Lung (tissue), 11 donors: ENCODE measurements at regions not wholly inside any gene's neighbourhood (a gene's known extent, or its start where the extent isn't known, plus 50 kb on each side); places are given as distances from the start of the nearest gene placed in this dataset.

Source experiments
- ATAC-seq: fragments of 200-7000 bp; cut with Tn5 transposase; one replicate; pipeline ENCODE4 v1.9.1; 2020; ENCODE audit warnings: moderate number of reproducible peaks; ENCODE audit not compliant: insufficient read depth, low FRiP score
- DNase-seq, 3 donors: peaks; one replicate each; pipeline ENCODE4 v3.0.0-alpha.2; 2013 to 2017
- H3K27ac ChIP-seq, 2 donors: one replicate each; pipeline ENCODE4 v1.5.1; 2013; ENCODE audit warnings: mild to moderate bottlenecking in 2 of 2, moderate library complexity in 2 of 2, control low read depth in 1 of 2, inconsistent platforms in 1 of 2, low read depth in 1 of 2, low read length in 1 of 2
- H3K27me3 ChIP-seq, 3 donors: one replicate each; pipeline ENCODE4 v1.5.1; 2013; ENCODE audit warnings: low read length in 2 of 3; ENCODE audit not compliant: control insufficient read depth in 3 of 3, insufficient read depth in 3 of 3
- H3K36me3 ChIP-seq, 4 donors: one replicate each; pipeline ENCODE4 v1.5.1; 2013; ENCODE audit warnings: low read length in 4 of 4, mild to moderate bottlenecking in 1 of 4, moderate library complexity in 1 of 4; ENCODE audit not compliant: control insufficient read depth in 4 of 4, insufficient read depth in 4 of 4
- H3K4me1 ChIP-seq, 5 donors: one replicate each; pipeline ENCODE4 v1.5.1; 2013; ENCODE audit warnings: low read length in 5 of 5, mild to moderate bottlenecking in 2 of 5, moderate library complexity in 1 of 5; ENCODE audit not compliant: control insufficient read depth in 5 of 5, insufficient read depth in 5 of 5
- H3K4me3 ChIP-seq: one replicate; pipeline ENCODE4 v1.5.1; 2013; ENCODE audit warnings: mild to moderate bottlenecking, control low read depth, moderate library complexity
- H3K9ac ChIP-seq, 2 donors: one replicate each; pipeline ENCODE4 v1.5.1; 2013; ENCODE audit warnings: low read length in 2 of 2, control low read depth in 1 of 2; ENCODE audit not compliant: insufficient read depth in 1 of 2
- H3K9me3 ChIP-seq, 4 donors: one replicate each; pipeline ENCODE4 v1.5.1; 2013; ENCODE audit warnings: low read length in 3 of 4, mild to moderate bottlenecking in 1 of 4, moderate library complexity in 1 of 4; ENCODE audit not compliant: control insufficient read depth in 4 of 4, insufficient read depth in 3 of 4
- CTCF ChIP-seq: IDR thresholded peaks from 2 replicates; pipeline ENCODE4 v1.5.1; 2012; ENCODE audit warnings: mild to moderate bottlenecking; ENCODE audit errors: control extremely low read depth, extremely low read depth
- WGBS, 2 donors: extraction: QIAGEN DNeasy Blood & Tissue Kit; methylation state at CpG; one replicate each; pipeline ENCODE4 v1.1.7; 2013; 5-methylcytosine and 5-hydroxymethylcytosine counted together
- donor health status: control.
- donor health status: control.
- donor health status: Bipolar disorder and iron deficiency.
- donor health status: healthy.
- donor health status: DM: yes; HTN: yes; CAD: no.

DNA sequence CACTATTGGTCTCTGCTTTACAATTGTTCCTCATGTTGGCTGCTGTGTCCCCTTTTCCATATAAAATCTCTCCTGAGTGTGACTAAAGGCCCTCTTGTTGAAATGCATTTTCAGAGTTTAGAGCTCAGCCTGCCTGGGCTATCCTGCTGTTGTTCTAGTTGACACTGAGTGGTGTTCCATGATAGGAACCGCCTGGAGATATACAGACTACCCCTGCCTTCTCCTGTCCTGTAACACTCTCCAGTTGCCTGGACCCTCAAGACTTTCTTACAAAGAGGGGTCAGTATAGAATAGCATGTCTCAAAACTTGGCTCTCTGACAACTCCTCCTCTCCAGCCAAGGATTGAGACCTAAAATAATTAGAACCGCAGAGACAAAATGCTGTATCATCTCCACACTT, 152.0 kb upstream of the POU3F1 start:
- H3K9me3 ChIP-seq: peaks cover 0 to 7% (median 2%) of the 10 kb centered on the region in 4 donors
- ATAC-seq: no peak

DNA sequence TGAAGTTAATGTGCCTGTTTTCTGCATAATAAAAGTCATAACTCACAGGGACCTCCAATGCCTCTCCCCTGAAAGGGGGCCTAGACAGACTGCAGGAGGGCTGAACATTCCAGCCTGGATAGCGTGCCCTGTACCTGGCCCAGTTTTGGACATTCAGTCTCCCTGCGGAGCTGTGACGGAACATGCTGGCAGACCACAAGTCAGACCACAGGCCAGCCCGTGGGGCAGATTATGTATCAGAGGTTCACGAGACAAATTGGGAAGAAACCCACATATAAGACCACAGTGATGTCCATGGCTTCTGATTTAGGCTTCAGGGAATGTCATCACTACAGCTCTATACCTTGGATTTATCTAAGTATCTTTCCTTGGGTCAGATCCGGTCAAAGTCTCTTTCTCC, 151.5 kb upstream of the POU3F1 start:
- Histone ChIP-seq H3K9ac (no peak overlapping the region), H3K27ac (no peak overlapping the region), H3K4me1 (peaks cover 0 to 42% (median 14%) of the 10 kb centered on the region in 5 donors), H3K9me3 (peaks cover 0 to 7% (median 2%) of the 10 kb centered on the region in 4 donors), H3K27me3 (no peaks in the 10 kb centered on the region), H3K4me3 (no peak overlapping the region), H3K36me3 (no peaks in the 10 kb centered on the region)
- WGBS, 2 donors: 88 to 91% methylated on average over 6 of the region's 6 CpGs
- TF ChIP-seq CTCF: no peak
- ATAC-seq: no peak
- DNase-seq: no peak

More for the DNA sequence above, 152.0 kb upstream of the POU3F1 start:
- Histone ChIP-seq H3K4me3 (no peak overlapping the region), H3K36me3 (no peaks in the 10 kb centered on the region), H3K9ac (no peak overlapping the region), H3K27ac (no peak overlapping the region), H3K4me1 (peaks cover 0 to 37% (median 14%) of the 10 kb centered on the region in 5 donors), H3K27me3 (no peaks in the 10 kb centered on the region)
- DNase-seq: peak; percentile 91 to 99 (median 97)
- 64 to 71% methylated on average over 2 of the region's 2 CpGs for WGBS, 2 donors
- TF ChIP-seq CTCF: no peak

GRCh38 chr1:38197312-38198061, 150.9 kb upstream of the POU3F1 start:
- ATAC-seq: no peak
- DNase-seq: peak in 2 of 3 donors; percentile 58 to 61
- H3K9ac ChIP-seq: peak overlapping the region in 1 of 2 donors; percentile 26
- no peak for TF ChIP-seq CTCF
- H3K27ac ChIP-seq: no peak overlapping the region
- H3K4me3 ChIP-seq: no peak overlapping the region
- WGBS, 2 donors: 70 to 74% methylated on average over 14 of the region's 14 CpGs
- H3K4me1 ChIP-seq: peaks cover 0 to 48% (median 14%) of the 10 kb centered on the region in 5 donors
- H3K27me3 ChIP-seq: no peaks in the 10 kb centered on the region
- H3K36me3 ChIP-seq: no peaks in the 10 kb centered on the region
- peaks cover 0 to 7% (median 2%) of the 10 kb centered on the region in 4 donors for H3K9me3 ChIP-seq
